Fibroblast of lung (primary cell): ENCODE measurements at regions not wholly inside any gene's neighbourhood (a gene's known extent, or its start where the extent isn't known, plus 50 kb on each side); places are given as distances from the start of the nearest gene placed in this dataset.

ENCODE experiments used
- CTCF ChIP-seq, 2 donors: IDR thresholded peaks in 1 of 2; conservative IDR thresholded peaks in 1 of 2; 1 replicate in 1 of 2; 2 replicates in 1 of 2; pipeline ENCODE4 v1.5.1; 2011 to 2012; ENCODE audit warnings: low read length in 2 of 2, control low read depth in 1 of 2, inconsistent platforms in 1 of 2, low read depth in 1 of 2, mild to moderate bottlenecking in 1 of 2
- EZH2 ChIP-seq: IDR thresholded peaks from 2 replicates; pipeline ENCODE4 v1.5.1; 2012; ENCODE audit warnings: low read length, control low read depth, mild to moderate bottlenecking; ENCODE audit errors: missing control alignments

DNA sequence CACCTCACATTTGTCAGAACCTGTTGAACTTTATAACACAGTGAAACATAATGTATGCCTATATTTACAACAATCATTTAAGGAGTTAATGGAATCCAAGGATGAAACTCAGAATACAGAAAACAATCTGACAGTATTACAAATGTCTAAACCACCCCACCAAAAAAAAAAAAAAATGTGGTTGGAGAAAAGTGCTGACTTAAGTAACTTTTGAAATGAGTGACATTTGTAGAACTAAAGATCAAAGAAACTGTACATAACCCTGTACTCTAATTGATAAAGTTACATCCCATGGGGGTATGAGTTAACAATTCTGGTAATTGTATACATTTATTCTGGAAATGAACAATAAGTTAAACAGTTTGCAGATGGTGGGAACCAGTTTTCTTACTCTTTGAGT, 372.1 kb upstream of the TMEFF2 start:
- TF ChIP-seq CTCF (conservative IDR thresholded peaks at IDR 0.05 in 1 of 2, IDR thresholded peaks at IDR 0.05 in 1 of 2; ENCODE audit: low read depth in 1 of 2, low read length in 2 of 2) = no peak
- TF ChIP-seq EZH2 = no peak
